ENCODE measurements at regions not wholly inside any gene's neighbourhood (a gene's known extent, or its start where the extent isn't known, plus 50 kb on each side); places are given as distances from the start of the nearest gene placed in this dataset.
"Not testable (repeated sequence)": the region's sequence is repeated elsewhere in the genome, so short reads cannot be mapped to it uniquely, and the experiment has no call there.

GRCh38 chr11:86873573-86874083, 73.3 kb downstream of the PRSS23 start:
- H3K27me3 ChIP-seq (replicated peaks; ENCODE audit: control insufficient read depth, insufficient read depth, low read length), result no peaks in the 10 kb centered on the region; the same call in 1 of the 2 replicates
- DNase-seq (ENCODE audit: extremely low read depth, insufficient read length), result no peak
- TF ChIP-seq, protein P1, sequence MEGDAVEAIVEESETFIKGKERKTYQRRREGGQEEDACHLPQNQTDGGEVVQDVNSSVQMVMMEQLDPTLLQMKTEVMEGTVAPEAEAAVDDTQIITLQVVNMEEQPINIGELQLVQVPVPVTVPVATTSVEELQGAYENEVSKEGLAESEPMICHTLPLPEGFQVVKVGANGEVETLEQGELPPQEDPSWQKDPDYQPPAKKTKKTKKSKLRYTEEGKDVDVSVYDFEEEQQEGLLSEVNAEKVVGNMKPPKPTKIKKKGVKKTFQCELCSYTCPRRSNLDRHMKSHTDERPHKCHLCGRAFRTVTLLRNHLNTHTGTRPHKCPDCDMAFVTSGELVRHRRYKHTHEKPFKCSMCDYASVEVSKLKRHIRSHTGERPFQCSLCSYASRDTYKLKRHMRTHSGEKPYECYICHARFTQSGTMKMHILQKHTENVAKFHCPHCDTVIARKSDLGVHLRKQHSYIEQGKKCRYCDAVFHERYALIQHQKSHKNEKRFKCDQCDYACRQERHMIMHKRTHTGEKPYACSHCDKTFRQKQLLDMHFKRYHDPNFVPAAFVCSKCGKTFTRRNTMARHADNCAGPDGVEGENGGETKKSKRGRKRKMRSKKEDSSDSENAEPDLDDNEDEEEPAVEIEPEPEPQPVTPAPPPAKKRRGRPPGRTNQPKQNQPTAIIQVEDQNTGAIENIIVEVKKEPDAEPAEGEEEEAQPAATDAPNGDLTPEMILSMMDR (IDR thresholded peaks at IDR 0.05; ENCODE audit: insufficient read depth, low read length, poor library complexity, severe bottlenecking), result no peak
- H3K36me3 ChIP-seq (ENCODE audit: control insufficient read depth, insufficient read depth, low read length), result no peaks in the 10 kb centered on the region
- H3K4me3 ChIP-seq (replicated peaks; ENCODE audit: low read depth, low read length), result no peak overlapping the region

DNA sequence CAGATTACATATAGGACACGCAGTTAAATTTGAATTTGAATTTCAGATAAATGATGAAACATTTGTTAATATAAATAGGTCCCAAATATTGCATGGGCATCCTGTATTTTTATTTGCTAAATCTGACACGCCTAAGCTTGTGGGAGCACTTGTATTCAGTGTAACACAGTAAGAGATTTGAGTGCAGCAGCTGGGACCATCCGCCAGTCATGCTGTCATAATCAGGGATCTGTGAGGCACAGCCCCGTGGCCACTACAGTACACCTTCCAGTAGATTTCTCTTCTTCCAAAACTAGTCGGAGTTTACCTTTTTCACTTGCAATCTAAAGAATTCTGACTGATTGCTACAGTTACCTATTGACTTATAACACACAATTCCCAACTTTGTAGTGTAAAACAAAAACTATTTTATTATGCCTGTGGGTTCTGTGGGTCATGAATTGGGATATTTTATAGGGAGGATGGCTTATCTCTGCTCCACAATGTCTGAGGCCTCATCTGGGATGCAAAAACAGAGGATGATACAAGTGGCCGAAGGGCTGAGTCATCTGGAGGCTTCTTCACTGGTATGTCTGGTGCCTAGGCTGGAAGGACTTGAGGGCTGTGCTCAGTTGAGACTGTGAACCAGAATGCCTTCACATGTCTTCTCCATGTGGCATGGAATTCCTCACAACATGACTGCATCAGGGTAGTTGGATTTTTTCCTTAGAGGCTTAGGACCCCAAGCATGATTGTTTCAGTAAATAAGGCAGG, 74.1 kb downstream of the PRSS23 start:
- DNase-seq (ENCODE audit: extremely low read depth, insufficient read length), result no peak
- H3K36me3 ChIP-seq (ENCODE audit: control insufficient read depth, insufficient read depth, low read length), result no peaks in the 10 kb centered on the region
- H3K4me3 ChIP-seq (replicated peaks; ENCODE audit: low read depth, low read length), result no peak overlapping the region
- H3K27me3 ChIP-seq (replicated peaks; ENCODE audit: control insufficient read depth, insufficient read depth, low read length), result no peaks in the 10 kb centered on the region; the same call in 1 of the 2 replicates
- TF ChIP-seq, protein P1 (IDR thresholded peaks at IDR 0.05; ENCODE audit: insufficient read depth, low read length, poor library complexity, severe bottlenecking), result no peak

DNA sequence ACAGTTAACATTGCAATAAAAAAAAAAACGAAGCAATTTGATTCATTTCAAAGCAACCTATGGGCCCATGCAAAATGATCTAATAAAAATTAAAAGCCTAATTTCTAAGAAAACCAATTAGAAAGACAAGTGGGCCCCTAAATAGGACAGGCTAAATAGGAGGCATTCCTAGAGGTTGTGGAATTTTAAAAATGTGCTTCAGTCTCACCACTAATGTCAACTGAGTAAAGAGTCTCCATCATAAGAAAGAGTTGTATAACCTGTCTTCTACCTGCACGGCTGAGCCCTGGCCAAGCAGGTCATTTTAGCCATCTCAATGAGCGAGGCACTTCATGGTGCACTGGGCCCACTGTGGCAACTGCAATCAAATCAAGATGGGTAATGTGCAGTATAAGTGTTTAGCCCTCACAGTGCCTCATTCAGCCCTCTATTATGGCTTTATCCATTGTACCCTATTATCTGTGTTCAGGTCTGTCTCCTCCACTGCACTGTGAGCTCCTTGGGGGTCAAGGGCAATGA, 76.4 kb downstream of the PRSS23 start:
- no peak for DNase-seq (ENCODE audit: extremely low read depth, insufficient read length)
- TF ChIP-seq, protein P1 (IDR thresholded peaks at IDR 0.05; ENCODE audit: insufficient read depth, low read length, poor library complexity, severe bottlenecking), result no peak
- Histone ChIP-seq H3K36me3 (ENCODE audit: control insufficient read depth, insufficient read depth, low read length) (no peaks in the 10 kb centered on the region), H3K4me3 (replicated peaks; ENCODE audit: low read depth, low read length) (no peak overlapping the region), H3K27me3 (replicated peaks; ENCODE audit: control insufficient read depth, insufficient read depth, low read length) (no peaks in the 10 kb centered on the region; the same call in 1 of the 2 replicates)

DNA sequence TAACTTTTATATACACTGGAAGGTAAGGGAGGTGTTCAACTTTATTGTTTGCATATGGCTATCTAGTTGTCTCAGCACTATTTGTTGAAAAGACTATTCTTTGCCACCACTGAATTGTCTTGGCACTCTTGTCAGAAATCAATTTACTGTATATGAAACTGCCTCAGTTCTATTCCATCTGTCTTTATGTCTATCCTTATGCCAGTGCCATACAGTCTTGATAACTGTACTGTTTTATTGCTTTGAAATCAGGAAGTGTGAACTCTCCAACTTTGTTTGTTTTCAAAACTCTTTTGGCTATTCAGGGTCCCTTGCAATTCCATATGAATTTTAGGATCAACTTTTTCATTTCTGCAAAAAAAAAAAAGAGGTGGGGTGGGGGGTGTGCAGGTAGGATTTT, 77.2 kb downstream of the PRSS23 start:
- Histone ChIP-seq H3K36me3 (ENCODE audit: control insufficient read depth, insufficient read depth, low read length) (no peaks in the 10 kb centered on the region), H3K4me3 (replicated peaks; ENCODE audit: low read depth, low read length) (no peak overlapping the region), H3K27me3 (replicated peaks; ENCODE audit: control insufficient read depth, insufficient read depth, low read length) (no peaks in the 10 kb centered on the region; the same call in 1 of the 2 replicates)
- DNase-seq (ENCODE audit: extremely low read depth, insufficient read length), result no peak
- TF ChIP-seq, protein P1 (IDR thresholded peaks at IDR 0.05; ENCODE audit: insufficient read depth, low read length, poor library complexity, severe bottlenecking), result no peak

GRCh38 chr11:86879241-86879640, 76.0 kb downstream of the FZD4 start:
- not testable (repeated sequence) for DNase-seq (ENCODE audit: extremely low read depth, insufficient read length); H3K27me3 ChIP-seq (replicated peaks; ENCODE audit: control insufficient read depth, insufficient read depth, low read length); H3K36me3 ChIP-seq (ENCODE audit: control insufficient read depth, insufficient read depth, low read length); H3K4me3 ChIP-seq (replicated peaks; ENCODE audit: low read depth, low read length)

DNA sequence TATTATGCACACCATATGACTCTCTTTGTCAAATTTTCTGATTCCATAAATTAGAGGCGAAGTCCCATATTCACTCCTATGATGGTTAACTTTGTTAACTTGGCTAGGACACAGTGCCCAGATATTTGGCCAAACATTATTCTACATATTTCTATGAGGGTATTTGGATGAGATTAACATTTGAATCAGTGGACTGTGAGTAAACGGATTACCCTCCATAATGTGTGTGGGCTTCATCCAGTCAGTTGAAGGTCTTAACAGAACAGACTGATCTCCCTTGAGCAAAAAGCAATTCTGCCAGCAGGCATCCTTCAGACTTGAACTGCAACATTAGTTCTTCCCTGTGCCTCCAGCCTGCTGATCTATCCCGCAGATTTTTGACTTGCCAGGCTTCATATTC, 69.9 kb downstream of the FZD4 start:
- DNase-seq (ENCODE audit: extremely low read depth, insufficient read length), result no peak
- TF ChIP-seq, protein P1 (IDR thresholded peaks at IDR 0.05; ENCODE audit: insufficient read depth, low read length, poor library complexity, severe bottlenecking), result no peak
- no peak overlapping the region for H3K4me3 ChIP-seq (replicated peaks; ENCODE audit: low read depth, low read length)
- no peaks in the 10 kb centered on the region for H3K27me3 ChIP-seq (replicated peaks; ENCODE audit: control insufficient read depth, insufficient read depth, low read length)
- no peaks in the 10 kb centered on the region for H3K36me3 ChIP-seq (ENCODE audit: control insufficient read depth, insufficient read depth, low read length)
